Prostate gland (tissue), 2 donors: ENCODE measurements at regions not wholly inside any gene's neighbourhood (a gene's known extent, or its start where the extent isn't known, plus 50 kb on each side); places are given as distances from the start of the nearest gene placed in this dataset.

Experiments used
- CTCF ChIP-seq, 4 experiments: fragments of 200-600 bp in 2 of 4; fragments of 450-650 bp in 2 of 4; sonication (generic) in 2 of 4; IDR thresholded peaks; 1 replicate in 3 of 4; 2 replicates in 1 of 4; pipeline ENCODE4 v1.5.1; 2016 to 2019; ENCODE audit warnings: antibody characterized with exemption in 4 of 4, mild to moderate bottlenecking in 2 of 4, moderate library complexity in 2 of 4
- POLR2A ChIP-seq: fragments of 450-650 bp; IDR thresholded peaks from one replicate; pipeline ENCODE4 v1.6.1; 2016; ENCODE audit warnings: antibody characterized with exemption, mild to moderate bottlenecking

GRCh38 chr1:185421485-185422107 lies 104.6 kb upstream of the IVNS1ABP start:
- TF ChIP-seq CTCF (IDR thresholded peaks at IDR 0.05): no peak
- no peak for TF ChIP-seq POLR2A
